Osteocyte (in vitro differentiated cells): ENCODE measurements at regions not wholly inside any gene's neighbourhood (a gene's known extent, or its start where the extent isn't known, plus 50 kb on each side); places are given as distances from the start of the nearest gene placed in this dataset.

ENCODE experiments used
- DNase-seq: peaks from one replicate; pipeline ENCODE4 v3.0.0; 2021; ENCODE audit warnings: mixed read lengths; ENCODE audit not compliant: unreplicated experiment; ENCODE audit errors: extremely low spot score
- H3K27ac Mint-ChIP-seq: one replicate; pipeline ENCODE4 v1.8.0; 2021; ENCODE audit warnings: mild to moderate bottlenecking, mixed read lengths; ENCODE audit not compliant: unreplicated experiment
- H3K27me3 Mint-ChIP-seq: one replicate; pipeline ENCODE4 v1.8.0; 2021; ENCODE audit warnings: mixed read lengths; ENCODE audit not compliant: unreplicated experiment
- H3K36me3 Mint-ChIP-seq: one replicate; pipeline ENCODE4 v1.8.0; 2021; ENCODE audit warnings: mixed read lengths; ENCODE audit not compliant: unreplicated experiment
- H3K4me1 Mint-ChIP-seq: one replicate; pipeline ENCODE4 v1.8.0; 2021; ENCODE audit warnings: mixed read lengths; ENCODE audit not compliant: unreplicated experiment
- H3K4me3 Mint-ChIP-seq: one replicate; pipeline ENCODE4 v1.8.0; 2021; ENCODE audit warnings: mild to moderate bottlenecking, moderate library complexity, mixed read lengths; ENCODE audit not compliant: unreplicated experiment
- H3K9me3 Mint-ChIP-seq: one replicate; pipeline ENCODE4 v1.8.0; 2021; ENCODE audit warnings: mixed read lengths; ENCODE audit not compliant: unreplicated experiment
- CTCF ChIP-seq: fragments of 200-600 bp; sonication (generic); IDR thresholded peaks from 2 replicates; pipeline ENCODE4 v1.5.0; 2021; ENCODE audit warnings: antibody characterized with exemption, mild to moderate bottlenecking, moderate library complexity

- Mint-ChIP-seq H3K9me3 (peaks cover 6% of the 10 kb centered on the region), H3K36me3 (no peaks in the 10 kb centered on the region), H3K4me1 (no peaks in the 10 kb centered on the region), H3K27me3 (no peaks in the 10 kb centered on the region), H3K4me3 (no peak overlapping the region), H3K27ac (no peak overlapping the region)
- no peak for DNase-seq
- TF ChIP-seq CTCF, result no peak
Measured at GRCh38 chr18:78813156-78813555, 166.5 kb upstream of the SALL3 start.

- no peak for TF ChIP-seq CTCF
- H3K4me3 Mint-ChIP-seq, result no peak overlapping the region
- DNase-seq, result no peak
- no peak overlapping the region for H3K27ac Mint-ChIP-seq
- no peaks in the 10 kb centered on the region for H3K36me3 Mint-ChIP-seq
- H3K9me3 Mint-ChIP-seq, result peaks cover 6% of the 10 kb centered on the region
- no peaks in the 10 kb centered on the region for H3K27me3 Mint-ChIP-seq
- no peaks in the 10 kb centered on the region for H3K4me1 Mint-ChIP-seq
Measured at GRCh38 chr18:78813936-78814710, 165.5 kb upstream of the SALL3 start.

GRCh38 chr18:78814766-78815165 is 164.9 kb upstream of the SALL3 start:
- Mint-ChIP-seq H3K36me3 (no peaks in the 10 kb centered on the region), H3K4me1 (no peaks in the 10 kb centered on the region), H3K4me3 (no peak overlapping the region), H3K27ac (no peak overlapping the region), H3K9me3 (peaks cover 6% of the 10 kb centered on the region), H3K27me3 (no peaks in the 10 kb centered on the region)
- no peak for DNase-seq
- no peak for TF ChIP-seq CTCF

- H3K9me3 Mint-ChIP-seq, result peaks cover 3% of the 10 kb centered on the region
- no peak for DNase-seq
- no peak overlapping the region for H3K27ac Mint-ChIP-seq
- H3K4me3 Mint-ChIP-seq, result no peak overlapping the region
- H3K36me3 Mint-ChIP-seq, result no peaks in the 10 kb centered on the region
- no peaks in the 10 kb centered on the region for H3K27me3 Mint-ChIP-seq
- no peaks in the 10 kb centered on the region for H3K4me1 Mint-ChIP-seq
- TF ChIP-seq CTCF, result no peak
Measured at GRCh38 chr18:78816114-78816513, 163.5 kb upstream of the SALL3 start.

GRCh38 chr18:78816916-78817315 is 162.7 kb upstream of the SALL3 start:
- H3K27me3 Mint-ChIP-seq, result no peaks in the 10 kb centered on the region
- no peak for TF ChIP-seq CTCF
- H3K27ac Mint-ChIP-seq, result no peak overlapping the region
- no peak for DNase-seq
- peaks cover 3% of the 10 kb centered on the region for H3K9me3 Mint-ChIP-seq
- H3K36me3 Mint-ChIP-seq, result no peaks in the 10 kb centered on the region
- no peak overlapping the region for H3K4me3 Mint-ChIP-seq
- H3K4me1 Mint-ChIP-seq, result no peaks in the 10 kb centered on the region
